ENCODE measurements at regions not wholly inside any gene's neighbourhood (a gene's known extent, or its start where the extent isn't known, plus 50 kb on each side); places are given as distances from the start of the nearest gene placed in this dataset.

DNA sequence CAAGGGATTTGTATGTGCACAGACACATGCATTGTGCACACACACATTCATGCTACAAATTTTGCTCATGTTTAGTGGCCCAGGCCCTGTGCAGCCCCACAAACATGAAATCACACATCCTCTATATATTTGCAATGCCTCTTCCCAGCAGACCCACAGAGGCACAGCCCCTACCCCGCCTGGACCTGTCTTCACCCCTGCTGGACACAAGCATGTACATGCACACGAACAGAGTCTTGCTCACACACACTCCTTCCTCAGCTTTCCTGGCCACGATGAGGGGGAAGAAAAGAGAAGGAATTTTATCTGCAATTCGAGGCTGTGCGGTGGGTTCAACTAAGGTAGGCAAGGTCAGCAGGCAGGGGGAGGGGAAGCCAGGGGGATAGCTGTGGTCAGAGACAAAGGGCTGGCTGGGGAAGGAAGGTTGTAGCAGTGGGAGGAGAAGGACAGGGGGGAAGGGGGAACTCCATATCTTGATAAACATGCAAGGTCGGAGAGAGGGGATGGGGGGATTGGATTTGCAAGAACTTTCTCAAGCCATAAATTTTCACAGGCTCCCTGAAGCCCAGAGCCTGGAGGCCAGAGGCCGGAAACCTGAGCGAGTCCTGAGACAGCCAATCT lies 156.4 kb downstream of the EFNB1 start:
- TF ChIP-seq CTCF (IDR thresholded peaks at IDR 0.05) (no peak), POLR2AphosphoS5 (IDR thresholded peaks at IDR 0.05; ENCODE audit: low read depth, low read length) (no peak), TCF7L2 (IDR thresholded peaks at IDR 0.05; ENCODE audit: low read depth, low read length) (no peak)
